NCI-H1105 treated with DMSO at 0.1 percent for 48 hours (cell line): ENCODE measurements at regions not wholly inside any gene's neighbourhood (a gene's known extent, or its start where the extent isn't known, plus 50 kb on each side); places are given as distances from the start of the nearest gene placed in this dataset.

Experiments
- DNase-seq: peaks from one replicate; lab custom pipeline; 2025; lab: John Stamatoyannopoulos, UW

DNA sequence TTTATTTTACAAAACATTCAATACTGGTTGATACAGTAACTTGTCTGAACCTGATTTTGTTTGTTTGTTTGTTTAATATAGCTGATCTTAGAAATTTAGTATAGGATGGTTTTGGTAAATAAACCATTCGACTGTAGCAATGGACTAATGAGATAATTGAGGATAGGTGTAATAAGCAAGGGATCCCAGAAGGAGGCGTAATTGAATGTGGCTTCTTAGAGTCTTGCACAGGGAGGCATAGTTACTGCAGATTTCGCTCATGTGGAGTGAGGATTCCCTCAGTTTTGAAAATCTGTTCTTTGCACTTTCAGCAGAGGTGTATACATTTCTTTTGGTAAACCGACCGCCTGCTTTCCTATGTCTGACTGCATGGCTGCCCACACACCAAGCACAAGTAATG lies 709.6 kb downstream of the SOCS6 start:
- no peak for DNase-seq

DNA sequence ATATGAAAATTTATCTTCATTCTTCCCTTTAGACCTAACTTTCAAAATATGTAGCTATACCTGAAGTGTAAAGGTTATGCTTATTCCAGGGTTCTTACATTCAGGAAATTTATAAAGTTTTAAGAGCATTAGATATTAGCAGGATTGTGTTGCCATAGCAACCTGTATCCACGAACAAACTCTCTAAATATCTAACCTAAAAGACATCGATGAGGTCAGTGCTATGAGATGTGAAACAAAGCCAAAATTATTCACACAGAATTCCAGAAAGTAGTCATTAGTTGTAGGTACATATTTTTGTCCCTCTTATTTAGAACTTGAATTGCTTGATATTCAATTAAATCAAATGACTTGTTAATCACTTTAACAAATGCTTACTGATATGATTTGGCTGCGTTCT lies 705.3 kb downstream of the SOCS6 start:
- no peak for DNase-seq

DNA sequence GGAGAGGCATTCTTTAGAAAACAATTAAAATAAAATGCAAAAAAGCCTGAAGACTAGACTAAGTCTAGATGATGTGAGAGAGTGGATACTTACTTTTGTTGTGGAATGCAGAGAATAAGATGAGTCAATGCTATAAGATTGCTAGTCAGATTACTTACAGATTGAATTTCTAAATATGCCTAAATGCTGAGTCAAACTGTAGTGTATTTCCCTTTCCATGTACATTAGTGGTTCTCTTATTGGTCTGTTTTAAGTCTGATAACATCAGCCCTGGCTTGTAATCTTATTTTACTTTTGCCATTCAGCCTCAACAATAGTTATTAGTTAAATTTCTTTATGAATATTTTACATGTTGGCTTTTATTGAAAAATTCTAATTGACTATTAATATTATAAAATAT lies 702.7 kb downstream of the SOCS6 start:
- DNase-seq: no peak

DNA sequence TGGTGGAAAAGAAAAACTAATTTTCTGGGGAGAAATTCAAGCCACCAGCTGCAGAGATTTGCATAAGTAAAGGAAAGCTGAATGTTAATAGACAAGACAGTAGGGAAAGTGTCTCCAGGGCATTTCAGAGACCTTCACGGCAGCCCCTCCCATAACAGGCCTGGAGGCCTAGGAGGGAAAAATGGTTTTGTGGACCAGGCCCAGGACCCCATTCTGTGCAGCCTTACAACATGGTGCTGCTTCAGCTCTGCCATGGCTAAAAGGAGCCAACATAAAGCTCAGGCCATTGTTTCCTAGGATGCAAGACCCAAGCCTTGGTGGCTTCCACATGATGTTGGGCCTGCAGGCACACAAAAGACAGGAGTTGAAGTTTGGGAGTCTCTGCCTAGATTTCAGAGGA lies 697.1 kb downstream of the SOCS6 start:
- no peak for DNase-seq

DNA sequence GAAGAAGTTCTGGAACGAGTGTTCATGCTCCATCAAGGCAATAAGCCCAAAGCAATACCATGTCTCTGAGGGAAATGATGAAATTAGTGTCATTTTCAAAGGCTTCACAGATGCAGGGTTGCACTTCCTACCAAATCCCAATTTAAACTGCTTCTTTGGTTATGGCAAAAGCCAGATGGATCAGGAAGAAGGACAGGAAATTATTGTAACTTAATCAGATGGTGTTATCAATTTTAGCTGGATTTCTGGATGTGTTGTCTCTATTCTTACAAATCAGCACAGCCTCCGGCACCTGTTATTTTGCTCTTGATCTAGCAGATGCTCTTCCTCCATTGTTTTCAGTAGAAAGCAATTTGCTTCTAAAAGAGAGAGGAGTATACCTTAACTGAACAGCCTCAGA lies 693.4 kb downstream of the SOCS6 start:
- DNase-seq: no peak

DNA sequence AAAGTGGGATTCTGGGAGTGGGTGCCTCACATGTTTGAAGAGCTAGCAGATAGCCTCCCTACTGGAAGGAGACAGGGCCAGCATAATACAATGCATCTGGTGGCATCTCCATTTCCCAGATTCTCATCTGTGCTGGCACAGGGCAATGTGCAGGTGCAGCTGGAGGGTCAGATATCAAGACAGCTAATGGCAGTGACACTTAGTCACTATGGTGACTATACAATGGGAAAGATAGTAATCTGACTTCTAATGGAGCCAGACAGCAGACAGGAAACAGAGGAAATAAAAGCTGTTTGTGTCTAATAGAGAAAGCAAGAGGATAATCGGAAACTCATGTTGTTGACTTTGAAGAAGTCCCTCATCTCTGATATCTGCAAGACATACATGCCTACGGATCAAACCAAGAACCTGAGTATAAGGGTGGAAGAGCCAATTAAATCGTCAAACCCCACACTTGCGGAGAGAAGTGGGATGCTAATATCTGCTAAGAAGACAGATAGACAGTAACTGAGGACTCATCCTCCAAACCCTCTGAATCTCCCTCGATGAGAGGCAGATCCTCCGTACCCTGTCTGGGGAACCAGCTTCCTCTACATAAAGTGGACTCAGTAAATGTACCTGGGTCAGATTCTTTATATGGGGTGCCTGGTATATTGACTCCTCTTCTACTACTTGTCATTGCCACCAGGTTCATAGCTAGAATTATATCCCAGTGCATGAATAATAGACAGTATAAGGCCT lies 692.7 kb downstream of the SOCS6 start:
- peak; percentile 93 for DNase-seq

DNA sequence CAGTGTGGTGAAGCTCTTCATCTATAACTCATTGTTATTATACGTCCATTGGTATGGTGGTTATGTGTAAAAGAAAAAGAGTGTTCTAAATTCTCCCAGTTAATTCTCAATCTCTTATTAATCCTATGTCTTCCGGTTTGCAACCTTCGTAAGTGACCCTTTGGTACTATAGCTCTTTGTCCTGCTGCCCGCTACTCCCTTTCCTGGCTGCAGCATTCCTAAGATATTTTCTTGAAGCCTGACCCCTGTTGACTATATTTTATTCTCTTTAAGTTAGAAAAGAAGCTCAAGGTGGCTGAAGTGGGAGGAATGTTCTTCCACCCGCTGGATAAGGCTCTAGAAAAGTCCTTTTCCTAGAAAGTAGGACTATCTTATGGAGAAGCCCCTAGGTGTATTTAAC lies 684.8 kb downstream of the SOCS6 start:
- no peak for DNase-seq

DNA sequence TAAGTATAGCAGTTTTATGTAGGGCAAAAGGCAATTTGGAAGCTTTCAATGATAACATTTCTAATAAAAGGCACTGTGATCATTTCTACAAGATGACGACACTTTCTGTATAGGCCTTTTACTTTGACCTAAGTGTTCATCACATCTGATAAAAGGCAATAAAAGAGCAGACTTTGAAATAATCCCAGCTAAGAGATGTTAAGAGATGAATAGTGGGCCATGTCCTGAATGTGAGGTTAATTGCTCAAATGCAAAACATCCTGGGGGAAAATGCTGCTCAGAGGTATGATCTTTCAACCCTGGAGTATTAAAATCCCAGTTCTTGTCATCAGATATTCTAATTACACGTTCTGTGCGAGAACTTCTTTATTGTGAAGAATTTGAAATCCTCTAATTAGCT lies 677.6 kb downstream of the SOCS6 start:
- DNase-seq: no peak

DNA sequence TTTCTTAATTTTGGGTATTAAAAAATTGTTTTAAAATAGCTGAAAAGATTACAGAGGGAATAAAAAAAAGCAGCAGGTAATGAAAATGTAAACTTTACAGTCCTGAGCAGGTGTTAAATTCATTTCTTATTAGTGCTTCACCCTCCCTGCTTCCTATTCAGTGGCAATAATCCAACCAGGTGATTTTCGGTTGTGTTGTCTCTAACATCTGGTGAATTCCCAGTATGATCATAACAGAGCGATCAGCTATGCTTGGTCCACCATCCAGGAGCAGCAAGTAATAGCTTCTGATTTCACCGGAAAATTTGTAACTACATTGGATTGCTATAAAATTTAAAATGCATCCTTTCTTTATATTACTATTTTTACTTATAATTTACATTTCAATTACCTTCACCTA lies 673.1 kb downstream of the SOCS6 start:
- DNase-seq: no peak

DNA sequence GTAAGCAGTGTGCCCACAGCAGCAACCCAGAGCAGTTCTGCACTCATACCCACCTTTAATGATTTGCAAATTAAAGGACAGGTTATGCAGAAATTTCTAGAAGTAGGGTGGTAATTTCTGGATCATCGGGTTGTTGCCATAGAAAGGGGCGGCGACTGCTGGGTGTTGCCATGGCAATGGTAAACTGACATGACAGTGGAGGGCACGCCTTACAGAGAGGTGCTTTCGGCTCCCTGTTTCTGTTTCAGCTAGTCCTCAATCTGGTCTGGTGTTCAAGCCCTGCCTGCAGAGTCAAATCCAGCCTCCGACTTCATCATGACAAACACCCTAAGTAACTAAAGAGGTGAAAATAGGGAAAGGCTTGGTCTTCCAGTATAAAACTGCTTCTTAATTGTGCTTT lies 667.7 kb downstream of the SOCS6 start:
- no peak for DNase-seq

DNA sequence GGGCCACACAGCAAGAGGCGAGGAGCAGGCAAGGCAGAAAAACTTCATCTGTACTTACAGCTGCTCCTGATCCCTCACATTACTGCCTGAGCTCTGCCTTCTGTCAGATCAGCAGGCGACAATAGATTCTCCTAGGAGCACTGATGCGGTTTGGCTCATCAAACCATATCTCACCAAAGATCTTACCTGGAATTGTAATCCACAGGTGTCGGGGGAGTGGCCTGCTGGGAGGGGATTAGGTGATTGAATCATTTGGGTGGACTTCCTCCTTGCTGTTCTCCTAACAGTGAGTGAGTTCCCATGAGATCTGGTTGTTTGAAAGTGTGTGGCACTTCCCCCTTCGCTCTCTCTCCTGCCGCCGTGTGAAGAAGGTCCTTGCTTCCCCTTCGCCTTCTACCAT lies 647.3 kb downstream of the SOCS6 start:
- DNase-seq: no peak

DNA sequence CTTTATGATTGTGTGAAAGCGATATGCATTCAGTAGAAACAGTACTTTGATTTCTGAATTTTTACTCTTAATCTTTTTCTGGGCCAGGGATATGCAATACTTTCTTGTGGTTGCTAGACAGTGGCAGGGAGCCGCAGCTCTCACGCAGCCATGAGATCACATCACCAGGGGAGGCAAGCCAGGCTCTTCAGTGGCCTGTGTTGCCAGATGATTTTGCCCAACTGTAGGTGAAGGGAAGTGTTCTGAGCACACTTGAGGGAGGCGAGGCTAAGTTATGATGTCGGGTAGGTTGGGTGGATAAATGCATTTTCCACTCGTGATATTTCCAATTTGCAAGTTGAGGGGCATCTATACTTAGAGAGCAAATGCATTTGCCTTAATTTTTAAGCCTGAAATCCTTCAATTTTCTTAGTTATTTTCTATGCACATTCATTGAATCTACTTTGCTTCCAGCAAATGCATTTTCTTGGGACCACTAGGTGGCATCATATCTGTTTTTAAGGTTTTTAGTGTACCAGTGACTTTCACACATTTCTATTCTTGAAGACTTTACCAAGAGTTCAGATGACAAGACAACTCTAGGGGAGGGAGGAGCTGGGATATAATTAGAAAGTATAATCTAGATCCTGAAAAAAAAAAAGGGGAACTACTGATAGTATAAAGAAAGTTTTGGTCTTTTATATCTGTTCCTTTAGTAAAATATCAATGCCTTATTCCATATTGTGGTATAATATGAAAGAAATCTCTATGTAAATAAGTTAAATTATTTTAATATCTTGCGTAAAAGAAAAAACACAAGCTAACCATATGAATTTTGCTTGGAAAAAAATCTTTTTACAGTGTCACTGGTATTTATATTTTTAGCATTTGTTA lies 643.3 kb downstream of the SOCS6 start:
- peak; percentile 53 for DNase-seq

DNA sequence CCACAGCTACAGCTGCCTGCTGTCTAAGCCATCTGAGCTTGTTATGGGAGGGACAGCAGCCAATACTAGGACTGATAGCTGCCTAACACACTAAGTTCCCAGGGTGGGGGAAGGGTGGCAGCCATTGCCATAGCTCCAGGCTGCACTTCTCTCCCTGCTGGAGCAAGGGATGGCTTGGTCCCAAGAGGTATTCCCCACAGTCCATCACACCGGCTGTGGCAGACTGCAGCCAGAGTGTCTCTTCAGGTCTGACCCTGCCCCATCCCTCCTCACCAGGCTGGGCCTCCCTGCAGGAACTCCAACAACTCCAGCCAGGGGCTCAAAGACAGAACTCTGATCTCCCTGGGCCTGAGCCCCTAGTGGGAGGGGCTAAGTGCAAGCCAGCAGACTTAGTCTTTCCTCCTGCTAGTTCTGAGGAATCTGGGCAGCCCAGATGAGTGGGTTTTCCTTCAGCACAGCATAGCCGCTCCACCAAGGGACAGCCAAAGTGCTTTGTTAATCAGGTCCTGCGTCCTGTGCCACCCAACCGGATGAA lies 632.1 kb downstream of the SOCS6 start:
- DNase-seq: no peak

DNA sequence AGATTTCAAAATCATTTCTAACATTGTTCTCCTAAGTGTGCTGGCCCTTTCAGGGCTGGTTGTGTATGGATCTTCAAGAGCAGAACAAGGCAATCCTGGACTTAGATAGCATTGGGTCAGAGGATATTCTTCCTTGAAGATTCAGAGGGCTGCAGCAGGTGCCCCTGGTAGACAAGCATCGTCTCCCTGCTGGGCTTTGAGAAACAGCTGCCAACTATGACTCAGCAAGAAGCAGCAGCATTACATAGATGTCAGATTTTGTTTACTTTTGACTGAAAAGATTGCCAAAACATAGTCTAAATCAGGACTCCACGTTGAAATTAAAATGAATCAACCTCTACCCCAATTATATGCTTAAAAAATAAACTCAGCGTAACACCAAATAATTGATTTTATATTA lies 618.8 kb downstream of the SOCS6 start:
- peak; percentile 75 for DNase-seq

DNA sequence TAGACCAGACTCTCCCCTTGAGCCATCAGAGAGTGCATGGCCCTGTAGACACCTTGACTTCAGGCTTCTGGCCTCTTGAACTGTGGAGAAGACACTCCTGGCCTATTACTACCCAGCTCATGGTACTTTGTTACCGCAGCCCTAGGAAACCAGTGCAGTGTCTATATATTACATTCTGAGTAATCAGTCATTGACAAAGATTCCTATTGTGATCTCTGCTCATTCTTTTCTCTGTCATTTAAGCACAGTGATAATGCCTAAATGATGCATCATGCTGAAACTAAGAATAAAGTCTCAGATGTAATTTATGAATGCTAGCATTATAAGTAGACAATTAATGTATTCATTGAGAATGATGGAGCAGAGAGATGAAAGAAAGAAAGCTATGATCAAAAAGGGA lies 603.5 kb downstream of the SOCS6 start:
- DNase-seq: no peak

DNA sequence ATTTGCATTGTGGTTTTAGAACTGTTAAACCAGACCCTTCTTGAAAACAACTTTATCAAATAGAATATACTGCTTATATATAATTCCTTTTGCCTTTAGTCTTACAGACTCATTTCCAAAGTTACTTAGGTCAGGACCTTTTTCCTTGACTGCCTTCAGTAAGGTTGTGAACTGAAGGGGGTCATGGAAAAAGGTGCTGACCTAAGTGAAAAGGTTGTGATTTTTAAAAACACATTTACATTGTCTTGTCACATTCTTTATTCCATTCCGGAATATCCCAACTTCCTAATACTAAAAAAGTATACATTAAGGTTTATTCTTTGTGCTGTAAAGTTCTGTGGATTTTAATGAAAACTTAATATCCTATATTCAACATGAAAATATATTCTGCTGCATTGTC lies 581.4 kb downstream of the SOCS6 start:
- DNase-seq: no peak

DNA sequence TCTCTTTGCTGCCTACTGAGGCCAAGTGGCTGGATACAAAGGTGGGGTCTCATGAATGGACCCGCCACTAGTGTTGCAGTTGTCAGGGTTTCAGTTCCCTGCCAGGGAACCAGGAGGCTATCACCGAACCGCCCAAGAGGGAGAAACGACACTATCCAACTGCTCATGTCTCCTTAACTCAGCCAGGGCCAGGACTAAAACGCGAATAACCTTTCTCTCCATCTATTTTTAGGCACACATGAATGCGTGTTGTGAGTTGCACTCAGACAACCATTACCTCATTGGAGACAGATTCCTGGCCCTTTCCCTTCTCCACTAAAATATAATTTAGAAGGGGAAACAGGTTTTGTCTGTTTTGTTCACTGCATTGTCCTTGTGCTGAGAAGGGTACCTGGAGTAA lies 559.5 kb downstream of the SOCS6 start:
- no peak for DNase-seq

DNA sequence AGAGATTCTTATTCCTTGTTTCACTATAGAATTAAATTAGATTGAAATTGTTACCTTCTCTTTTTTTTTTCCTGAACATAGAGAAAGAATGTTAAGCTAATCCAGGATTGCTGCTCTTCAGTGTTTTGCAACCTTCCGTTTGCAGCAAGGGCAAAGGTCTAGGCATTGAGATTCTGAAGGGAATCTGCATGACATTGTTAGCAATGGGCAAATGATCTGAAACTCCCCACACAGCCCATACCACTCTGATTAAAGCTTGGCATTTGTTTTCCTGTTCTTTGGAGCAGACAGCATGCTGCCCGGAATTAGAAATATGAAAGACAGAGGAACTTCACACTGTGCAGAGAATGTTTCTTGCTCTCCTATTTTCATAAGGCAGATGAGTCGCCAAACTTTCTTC lies 551.8 kb downstream of the SOCS6 start:
- DNase-seq: no peak

DNA sequence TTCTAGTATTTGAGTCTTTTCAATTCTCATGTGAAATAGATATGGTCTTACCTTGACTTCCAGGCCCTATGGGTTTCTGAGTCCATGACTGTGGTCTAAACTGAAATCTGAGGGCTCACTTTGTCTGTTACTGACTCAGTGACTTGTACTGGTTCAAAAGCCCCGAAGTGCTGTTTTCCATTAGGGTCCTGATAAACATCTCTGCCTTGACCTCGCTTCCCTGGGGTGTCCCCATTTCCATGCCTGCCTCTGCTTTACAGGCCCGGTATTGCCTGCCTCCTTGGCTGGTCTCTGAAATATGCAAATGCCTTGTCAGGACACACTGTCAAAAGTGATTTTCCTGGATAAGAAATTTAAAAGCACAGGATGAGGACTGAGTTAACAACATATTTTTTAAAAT lies 538.8 kb downstream of the SOCS6 start:
- DNase-seq: no peak

DNA sequence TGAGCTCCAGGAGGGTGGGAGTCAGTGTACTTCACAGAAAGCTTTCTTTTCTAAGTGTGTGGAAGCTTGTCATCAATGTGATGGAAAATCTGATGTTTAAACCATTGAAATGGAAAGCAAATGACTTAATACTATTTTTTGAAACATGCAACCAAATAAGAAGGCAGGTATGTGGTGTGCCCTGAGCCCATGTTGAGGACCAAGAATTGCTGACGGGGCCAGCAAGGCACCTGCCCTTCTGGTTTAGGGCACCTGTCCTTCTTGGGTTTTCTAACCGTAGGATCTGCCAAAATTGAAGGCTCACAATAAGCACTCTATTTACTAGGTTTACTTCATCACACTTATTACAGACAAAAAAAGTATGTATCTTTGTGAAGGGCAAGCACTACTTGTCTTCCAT lies 537.7 kb downstream of the SOCS6 start:
- DNase-seq: no peak

DNA sequence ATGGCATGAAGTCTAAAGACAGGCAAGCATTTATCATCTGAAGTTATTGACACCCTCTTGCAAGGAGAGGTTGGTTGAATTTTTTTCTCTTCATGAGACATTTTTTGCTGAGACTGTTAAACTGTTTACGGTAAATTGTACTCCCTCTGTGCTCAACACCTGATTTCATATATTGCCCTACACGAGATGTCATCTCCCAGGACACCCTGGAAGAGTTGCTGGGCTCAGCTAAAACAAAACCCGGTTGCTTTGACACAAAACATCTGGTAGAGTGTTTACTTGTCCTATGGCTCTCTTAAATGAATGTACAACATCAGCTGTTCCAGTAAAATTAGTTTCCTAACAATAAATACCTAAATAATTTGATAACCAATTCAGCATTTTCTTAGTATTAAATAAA lies 533.8 kb downstream of the SOCS6 start:
- DNase-seq: no peak

DNA sequence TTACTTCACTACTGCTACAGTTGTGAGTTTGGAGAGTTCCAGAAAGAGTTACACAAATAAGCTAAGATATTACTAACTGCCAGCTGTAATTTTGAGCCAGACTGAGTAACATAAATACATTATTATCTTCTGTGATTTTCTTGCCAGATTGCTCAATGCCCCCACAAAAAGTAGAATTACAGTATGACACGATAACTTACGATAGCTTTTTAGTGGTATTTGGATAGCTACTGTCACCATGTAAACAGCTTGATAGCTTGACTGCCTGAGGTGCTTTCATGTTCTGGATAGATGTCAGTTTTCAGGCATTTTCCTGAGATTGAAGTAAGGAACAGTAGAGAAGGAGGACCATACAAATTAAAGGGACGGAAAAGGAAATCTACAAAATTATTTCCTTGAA lies 533.3 kb downstream of the SOCS6 start:
- no peak for DNase-seq

DNA sequence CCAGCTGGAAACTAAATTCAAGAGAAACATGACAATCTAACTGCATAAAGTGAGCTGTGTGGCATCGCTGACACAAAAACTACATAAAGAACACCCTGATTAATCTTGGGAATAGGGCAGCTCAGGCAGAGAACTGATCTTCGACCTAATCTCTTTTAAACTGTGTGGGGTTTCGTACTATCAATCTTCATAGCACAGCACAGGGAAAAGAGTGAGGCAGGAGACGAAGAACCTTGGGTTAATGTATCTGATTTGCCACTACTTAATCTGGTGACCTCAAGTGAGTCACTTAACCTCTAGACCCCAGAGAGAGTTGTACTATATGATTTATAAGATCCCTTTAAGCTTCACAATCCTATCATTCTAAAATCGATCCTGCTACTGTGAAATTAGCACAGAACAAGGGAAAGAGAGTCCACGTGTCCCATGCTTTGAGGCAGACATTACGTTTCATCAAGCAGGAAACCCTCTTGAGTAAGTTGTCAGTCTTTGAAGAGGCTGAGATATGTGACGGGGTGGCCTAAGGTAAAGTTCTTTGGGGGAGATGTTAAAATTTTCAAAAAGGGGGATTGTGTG lies 519.7 kb downstream of the SOCS6 start:
- no peak for DNase-seq
